ENCODE measurements at regions not wholly inside any gene's neighbourhood (a gene's known extent, or its start where the extent isn't known, plus 50 kb on each side); places are given as distances from the start of the nearest gene placed in this dataset.

DNA sequence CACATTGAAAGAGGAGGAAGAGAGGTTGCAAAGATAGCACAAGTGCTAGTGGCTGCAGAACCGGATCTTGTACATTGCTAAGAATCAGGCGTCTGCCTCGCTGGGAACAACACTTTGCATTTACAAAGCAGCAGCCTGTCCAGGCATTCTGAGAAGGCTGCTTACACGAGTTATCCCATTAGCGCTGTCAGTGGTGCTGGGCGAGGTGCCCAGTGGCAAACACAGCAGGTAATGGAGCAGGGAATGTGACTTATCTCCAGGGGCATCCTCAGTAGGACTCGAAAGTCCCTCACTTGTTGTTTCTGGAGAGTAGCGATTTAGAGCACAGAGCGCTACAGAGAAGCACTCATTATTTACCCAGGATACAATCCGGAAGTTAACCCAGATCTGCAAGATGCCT, 209.6 kb downstream of the OLFM4 start:
- H3K9me3 ChIP-seq, result no peaks in the 10 kb centered on the region
- no peak overlapping the region for H3K27ac ChIP-seq
- no peaks in the 10 kb centered on the region for H3K4me1 ChIP-seq
- H3K4me3 ChIP-seq, result no peak overlapping the region
- no peaks in the 10 kb centered on the region for H3K27me3 ChIP-seq
- intact Hi-C loops (cut with DNase I), result no loop called here
- DNase-seq (ENCODE audit: low spot score in 2 of 2), result no peak
- no peaks in the 10 kb centered on the region for H3K36me3 ChIP-seq
- TF ChIP-seq, protein P1, sequence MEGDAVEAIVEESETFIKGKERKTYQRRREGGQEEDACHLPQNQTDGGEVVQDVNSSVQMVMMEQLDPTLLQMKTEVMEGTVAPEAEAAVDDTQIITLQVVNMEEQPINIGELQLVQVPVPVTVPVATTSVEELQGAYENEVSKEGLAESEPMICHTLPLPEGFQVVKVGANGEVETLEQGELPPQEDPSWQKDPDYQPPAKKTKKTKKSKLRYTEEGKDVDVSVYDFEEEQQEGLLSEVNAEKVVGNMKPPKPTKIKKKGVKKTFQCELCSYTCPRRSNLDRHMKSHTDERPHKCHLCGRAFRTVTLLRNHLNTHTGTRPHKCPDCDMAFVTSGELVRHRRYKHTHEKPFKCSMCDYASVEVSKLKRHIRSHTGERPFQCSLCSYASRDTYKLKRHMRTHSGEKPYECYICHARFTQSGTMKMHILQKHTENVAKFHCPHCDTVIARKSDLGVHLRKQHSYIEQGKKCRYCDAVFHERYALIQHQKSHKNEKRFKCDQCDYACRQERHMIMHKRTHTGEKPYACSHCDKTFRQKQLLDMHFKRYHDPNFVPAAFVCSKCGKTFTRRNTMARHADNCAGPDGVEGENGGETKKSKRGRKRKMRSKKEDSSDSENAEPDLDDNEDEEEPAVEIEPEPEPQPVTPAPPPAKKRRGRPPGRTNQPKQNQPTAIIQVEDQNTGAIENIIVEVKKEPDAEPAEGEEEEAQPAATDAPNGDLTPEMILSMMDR (IDR thresholded peaks at IDR 0.05), result no peak

DNA sequence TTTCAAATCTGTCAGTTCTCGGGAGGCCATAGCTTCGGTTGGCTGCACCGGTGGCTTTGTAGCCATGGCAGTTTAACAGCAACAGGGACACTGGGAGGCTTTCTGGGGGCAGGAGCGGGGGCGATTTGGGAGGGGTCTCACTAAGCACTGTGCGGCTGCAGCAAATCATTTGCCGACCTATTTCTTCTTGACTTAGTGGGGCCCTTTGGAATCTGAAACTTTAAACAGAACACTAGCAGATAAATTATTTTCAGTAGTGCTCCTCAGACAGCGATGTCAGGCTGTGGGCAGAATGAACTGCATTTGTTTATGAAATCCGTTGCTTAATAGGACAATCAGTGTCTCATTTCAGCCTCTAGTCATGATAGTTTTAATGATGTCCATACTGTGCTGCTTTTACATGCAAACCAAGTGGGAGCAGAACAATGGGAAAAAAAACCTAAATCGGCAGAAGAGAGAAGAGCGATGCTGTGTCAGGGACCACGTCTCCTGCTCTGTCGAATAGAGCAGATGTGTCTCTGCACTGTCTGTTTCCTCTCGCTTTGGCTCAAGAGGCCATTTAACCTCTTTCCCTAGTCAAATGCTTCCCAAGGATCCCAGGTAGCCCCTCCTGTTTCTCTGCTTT, 211.9 kb downstream of the OLFM4 start:
- DNase-seq (ENCODE audit: low spot score in 2 of 2), result no peak
- TF ChIP-seq, protein P1 (IDR thresholded peaks at IDR 0.05), result no peak
- Histone ChIP-seq H3K4me3 (no peak overlapping the region), H3K4me1 (no peaks in the 10 kb centered on the region), H3K27me3 (no peaks in the 10 kb centered on the region), H3K9me3 (no peaks in the 10 kb centered on the region), H3K36me3 (no peaks in the 10 kb centered on the region), H3K27ac (no peak overlapping the region)
- intact Hi-C loops (cut with DNase I), result no loop called here

DNA sequence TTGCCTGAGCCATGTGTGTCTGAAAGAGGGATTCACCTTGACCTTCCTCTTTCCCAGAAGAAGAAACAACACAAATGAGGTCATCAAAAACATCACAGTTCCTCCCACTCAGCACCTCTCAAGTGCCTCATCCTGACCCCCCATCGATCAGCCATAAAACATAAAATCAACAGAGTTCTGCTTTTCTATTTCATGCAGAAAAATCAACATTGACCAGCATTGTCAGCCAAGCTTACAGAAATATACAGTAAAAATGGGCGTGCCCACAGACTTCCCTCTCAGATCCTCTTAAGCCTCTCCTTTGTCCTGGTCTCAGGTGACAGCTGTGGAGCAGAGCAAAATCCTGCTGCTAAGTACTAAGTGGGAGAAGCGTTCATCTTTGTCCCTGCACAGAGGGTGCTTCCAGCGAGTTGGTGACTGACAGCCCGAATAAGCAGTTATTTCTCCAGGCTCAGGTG, 213.3 kb downstream of the OLFM4 start:
- no peaks in the 10 kb centered on the region for H3K4me1 ChIP-seq
- no peaks in the 10 kb centered on the region for H3K36me3 ChIP-seq
- TF ChIP-seq, protein P1 (IDR thresholded peaks at IDR 0.05), result no peak
- DNase-seq (ENCODE audit: low spot score in 2 of 2), result no peak
- H3K4me3 ChIP-seq, result no peak overlapping the region
- intact Hi-C loops (cut with DNase I), result no loop called here
- H3K27me3 ChIP-seq, result no peaks in the 10 kb centered on the region
- H3K9me3 ChIP-seq, result no peaks in the 10 kb centered on the region
- H3K27ac ChIP-seq, result no peak overlapping the region

DNA sequence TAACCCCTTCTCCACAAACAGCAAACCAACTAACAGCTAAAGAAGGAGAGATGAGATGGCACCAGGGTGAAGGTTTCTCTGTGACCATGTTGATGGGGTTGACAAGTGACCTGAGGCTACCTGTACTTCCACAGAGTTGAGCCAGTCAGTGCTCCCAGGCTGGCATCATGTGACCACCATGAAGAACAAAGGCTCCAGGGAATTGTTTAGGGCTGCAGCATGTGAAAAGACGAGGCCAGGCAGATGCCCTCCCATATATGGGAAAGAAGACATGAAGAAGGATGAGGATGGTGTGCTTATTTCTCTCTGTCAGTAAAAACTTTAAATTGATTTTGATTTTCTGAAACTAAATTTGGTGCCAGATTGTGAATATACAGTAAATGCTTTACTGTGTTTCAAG, 220.6 kb downstream of the OLFM4 start:
- Histone ChIP-seq H3K27ac (no peak overlapping the region), H3K27me3 (no peaks in the 10 kb centered on the region), H3K36me3 (no peaks in the 10 kb centered on the region), H3K4me3 (no peak overlapping the region), H3K9me3 (no peaks in the 10 kb centered on the region), H3K4me1 (no peaks in the 10 kb centered on the region)
- intact Hi-C loops (cut with DNase I), result no loop called here
- TF ChIP-seq, protein P1 (IDR thresholded peaks at IDR 0.05), result no peak
- DNase-seq (ENCODE audit: low spot score in 2 of 2), result no peak

DNA sequence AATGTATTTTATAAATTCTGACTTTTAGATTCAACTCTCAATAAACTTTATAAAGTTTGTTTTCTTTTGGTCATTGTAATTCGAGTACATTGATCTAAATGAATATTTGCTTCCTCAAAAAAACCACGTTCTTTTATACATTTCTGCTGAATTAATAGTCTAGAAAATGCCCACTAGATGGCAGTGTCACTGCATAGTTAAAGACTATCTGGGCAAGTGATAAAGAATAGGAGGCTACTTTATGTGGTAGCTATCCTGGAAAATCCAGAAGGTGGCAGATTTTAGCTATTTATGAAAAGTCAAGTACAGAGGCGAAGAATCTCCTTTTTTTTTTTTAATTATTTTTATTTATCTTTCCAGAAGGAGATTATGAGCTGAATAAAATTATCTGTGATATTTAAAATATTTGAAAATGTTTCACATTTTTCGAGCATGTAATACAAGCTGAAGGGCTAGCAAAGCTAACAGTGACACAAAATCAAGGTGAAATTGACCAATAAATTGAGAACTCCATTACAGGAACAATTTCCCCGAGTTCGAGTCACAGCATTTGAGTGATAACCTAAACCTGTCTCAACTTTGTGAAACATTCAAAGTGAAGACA, 221.8 kb downstream of the OLFM4 start:
- no peaks in the 10 kb centered on the region for H3K4me1 ChIP-seq
- no peaks in the 10 kb centered on the region for H3K27me3 ChIP-seq
- H3K9me3 ChIP-seq, result no peaks in the 10 kb centered on the region
- H3K36me3 ChIP-seq, result no peaks in the 10 kb centered on the region
- no peak overlapping the region for H3K4me3 ChIP-seq
- TF ChIP-seq, protein P1 (IDR thresholded peaks at IDR 0.05), result peak in 2 of 3 experiments; percentile 57
- DNase-seq (ENCODE audit: low spot score in 2 of 2), result no peak
- intact Hi-C loops (cut with DNase I), result no loop called here
- no peak overlapping the region for H3K27ac ChIP-seq
